Heart left ventricle (tissue), 16 donors: ENCODE measurements at regions not wholly inside any gene's neighbourhood (a gene's known extent, or its start where the extent isn't known, plus 50 kb on each side); places are given as distances from the start of the nearest gene placed in this dataset.
"Not testable (repeated sequence)": the region's sequence is repeated elsewhere in the genome, so short reads cannot be mapped to it uniquely, and the experiment has no call there.

Experiments
- ATAC-seq, 4 donors: fragments of 200-7000 bp; cut with Tn5 transposase; one replicate each; pipeline ENCODE4 v1.9.1; 2020 to 2022; ENCODE audit warnings: moderate library complexity in 4 of 4, mild to moderate bottlenecking in 3 of 4, moderate number of reproducible peaks in 1 of 4
- DNase-seq, 5 donors: peaks; one replicate each; pipeline ENCODE4 v3.0.0-alpha.2; 2020
- H3K27ac ChIP-seq, 12 donors: fragments of 200-600 bp; sonication (generic) in 4 of 12; one replicate each; pipeline versions ENCODE4 v1.5.0 to v1.8.0; 2016 to 2022; ENCODE audit warnings: mild to moderate bottlenecking in 2 of 12
- H3K27me3 ChIP-seq, 9 donors: fragments of 200-600 bp; sonication (generic) in 2 of 9; one replicate each; pipeline versions ENCODE4 v1.5.1 to v1.8.0; 2016 to 2022; ENCODE audit warnings: mild to moderate bottlenecking in 3 of 9
- H3K36me3 ChIP-seq, 9 donors: fragments of 200-600 bp; sonication (generic) in 2 of 9; one replicate each; pipeline versions ENCODE4 v1.5.0 to v1.8.0; 2018 to 2022; ENCODE audit warnings: mild to moderate bottlenecking in 2 of 9
- H3K4me1 ChIP-seq, 12 donors: fragments of 200-600 bp; sonication (generic) in 4 of 12; one replicate each; pipeline versions ENCODE4 v1.5.0 to v1.8.0; 2016 to 2022; ENCODE audit warnings: mild to moderate bottlenecking in 3 of 12
- H3K4me3 ChIP-seq, 12 donors: fragments of 200-600 bp; sonication (generic) in 4 of 12; one replicate each; pipeline versions ENCODE4 v1.5.0 to v1.8.0; 2017 to 2022; ENCODE audit warnings: mild to moderate bottlenecking in 9 of 12, moderate library complexity in 4 of 12
- H3K9me3 ChIP-seq, 12 donors: fragments of 200-600 bp; sonication (generic) in 4 of 12; one replicate each; pipeline versions ENCODE4 v1.5.0 to v1.8.0; 2016 to 2022; ENCODE audit warnings: mild to moderate bottlenecking in 1 of 12
- POLR2A ChIP-seq, 2 donors: fragments of 450-650 bp; IDR thresholded peaks; one replicate each; pipeline ENCODE4 v1.6.1; 2017; ENCODE audit warnings: antibody characterized with exemption in 2 of 2, mild to moderate bottlenecking in 2 of 2, moderate library complexity in 2 of 2
- WGBS, 4 donors: extraction: QIAGEN DNeasy Blood & Tissue Kit in 2 of 4; methylation state at CpG; one replicate each; pipeline versions ENCODE4 v1.1.5 to v1.1.7; 2013 to 2018; 5-methylcytosine and 5-hydroxymethylcytosine counted together
- intact Hi-C, 10 donors: fragments of 100-400 bp; cut with DNase I; formaldehyde crosslinking; loops; one replicate each; pipeline versions ENCODE4 v1.11.1 to v1.14.2; 2022
- TF ChIP-seq, protein P1 (sequence below), 12 donors: fragments of 200-600 bp; sonication (generic) in 4 of 12; IDR thresholded peaks; one replicate each; pipeline versions ENCODE4 v1.5.0 to v1.8.0; 2018 to 2022; ENCODE audit warnings: antibody characterized with exemption in 12 of 12, mild to moderate bottlenecking in 5 of 12
- donor health status: ischemic (EF 13 %, LVEDD 7.1; RV severe dilation, severe dysfunction).
- donor health status: healthy with polysubstance abuse.
- donor health status: DM: no; HTN: yes; CAD: no.
- donor health status: DM: no; HTN: no; CAD: no.
- donor health status: ischemic (EF 25% LVEDD 6.9; RV normal size, moderate dysfunction).
- donor health status: ischemic (EF 25% LVEDD 5.7; RV mildly dilated, moderate dysfunction).
- donor health status: healthy.
- donor health status: DM: yes; HTN: yes; CAD: no.
- donor health status: ischemic (EF 35%, LVEDD 5.7; RV mildly dilated, moderate dysfunction).
- donor health status: nonischemic (EF 11% LVEDD 7.7; RV severe dilation, severe dysfunction).
- donor health status: DM: yes; HTN: yes; CAD: no.
- donor health status: PGD.
- donor health status: ischemic (EF 29% LVEDD 5.4; RV normal size, mild dysfunction).
- donor health status: nonischemic (EF 23%, LVEDD 6.1; RV moderate dilation, normal function).

GRCh38 chr10:37442882-37443281 lies 317.5 kb downstream of the ANKRD30A start:
- ATAC-seq (no peak), DNase-seq (no peak)
- Histone ChIP-seq H3K27me3 (no peaks in the 10 kb centered on the region), H3K4me1 (no peaks in the 10 kb centered on the region), H3K27ac (no peak overlapping the region), H3K9me3 (peaks cover 0 to 2% (median 0%) of the 10 kb centered on the region in 12 donors), H3K36me3 (no peaks in the 10 kb centered on the region), H3K4me3 (no peak overlapping the region)
- 49 to 59% (median 53%) methylated on average over 2 of the region's 2 CpGs for WGBS, 4 donors
- TF ChIP-seq POLR2A (IDR thresholded peaks at IDR 0.05) = no peak
- TF ChIP-seq, protein P1, sequence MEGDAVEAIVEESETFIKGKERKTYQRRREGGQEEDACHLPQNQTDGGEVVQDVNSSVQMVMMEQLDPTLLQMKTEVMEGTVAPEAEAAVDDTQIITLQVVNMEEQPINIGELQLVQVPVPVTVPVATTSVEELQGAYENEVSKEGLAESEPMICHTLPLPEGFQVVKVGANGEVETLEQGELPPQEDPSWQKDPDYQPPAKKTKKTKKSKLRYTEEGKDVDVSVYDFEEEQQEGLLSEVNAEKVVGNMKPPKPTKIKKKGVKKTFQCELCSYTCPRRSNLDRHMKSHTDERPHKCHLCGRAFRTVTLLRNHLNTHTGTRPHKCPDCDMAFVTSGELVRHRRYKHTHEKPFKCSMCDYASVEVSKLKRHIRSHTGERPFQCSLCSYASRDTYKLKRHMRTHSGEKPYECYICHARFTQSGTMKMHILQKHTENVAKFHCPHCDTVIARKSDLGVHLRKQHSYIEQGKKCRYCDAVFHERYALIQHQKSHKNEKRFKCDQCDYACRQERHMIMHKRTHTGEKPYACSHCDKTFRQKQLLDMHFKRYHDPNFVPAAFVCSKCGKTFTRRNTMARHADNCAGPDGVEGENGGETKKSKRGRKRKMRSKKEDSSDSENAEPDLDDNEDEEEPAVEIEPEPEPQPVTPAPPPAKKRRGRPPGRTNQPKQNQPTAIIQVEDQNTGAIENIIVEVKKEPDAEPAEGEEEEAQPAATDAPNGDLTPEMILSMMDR (IDR thresholded peaks at IDR 0.05) = no peak
- intact Hi-C loops = no loop called here

DNA sequence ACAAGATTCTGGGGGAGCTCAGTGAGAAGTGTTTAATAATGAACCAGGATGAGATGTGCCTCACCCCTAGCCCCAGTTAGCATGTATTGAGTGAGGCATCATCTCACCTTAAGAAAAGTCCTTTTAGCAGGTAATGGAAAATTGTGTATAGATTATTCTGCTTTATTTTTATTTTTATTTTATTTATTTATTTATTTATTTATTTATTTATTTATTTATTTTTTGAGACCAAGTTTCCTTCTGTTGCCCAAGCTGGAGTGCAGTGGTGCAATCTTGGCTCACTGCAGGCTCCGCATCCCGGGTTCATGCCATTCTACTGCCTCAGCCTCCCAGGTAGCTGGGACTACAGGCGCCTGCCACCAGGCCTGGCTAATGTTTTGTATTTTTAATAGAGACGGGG lies 315.8 kb downstream of the ANKRD30A start:
- ATAC-seq, H3K9me3 ChIP-seq, H3K4me3 ChIP-seq, DNase-seq, H3K27ac ChIP-seq, H3K36me3 ChIP-seq, H3K4me1 ChIP-seq, intact Hi-C loops, H3K27me3 ChIP-seq: not testable (repeated sequence)
- 85 to 91% (median 86%) methylated on average over 4 of the region's 4 CpGs for WGBS, 4 donors

- DNase-seq (no peak), ATAC-seq (no peak)
- no peaks in the 10 kb centered on the region for H3K36me3 ChIP-seq
- no peaks in the 10 kb centered on the region for H3K27me3 ChIP-seq
- intact Hi-C loops = loop anchor here in 7 of 10 donors (10.0 kb wide), 2 partner anchors 55 to 315 kb away; no protein-coding TSS in a partner anchor
- 42 to 61% (median 53%) methylated on average over 2 of the region's 2 CpGs for WGBS, 4 donors
- no peak for TF ChIP-seq POLR2A (IDR thresholded peaks at IDR 0.05)
- TF ChIP-seq, protein P1 (IDR thresholded peaks at IDR 0.05) = no peak
- H3K9me3 ChIP-seq = no peaks in the 10 kb centered on the region
- H3K27ac ChIP-seq = no peak overlapping the region
- no peak overlapping the region for H3K4me3 ChIP-seq
- H3K4me1 ChIP-seq = no peaks in the 10 kb centered on the region
Observed at GRCh38 chr10:37439826-37440225, 314.4 kb downstream of the ANKRD30A start.

DNA sequence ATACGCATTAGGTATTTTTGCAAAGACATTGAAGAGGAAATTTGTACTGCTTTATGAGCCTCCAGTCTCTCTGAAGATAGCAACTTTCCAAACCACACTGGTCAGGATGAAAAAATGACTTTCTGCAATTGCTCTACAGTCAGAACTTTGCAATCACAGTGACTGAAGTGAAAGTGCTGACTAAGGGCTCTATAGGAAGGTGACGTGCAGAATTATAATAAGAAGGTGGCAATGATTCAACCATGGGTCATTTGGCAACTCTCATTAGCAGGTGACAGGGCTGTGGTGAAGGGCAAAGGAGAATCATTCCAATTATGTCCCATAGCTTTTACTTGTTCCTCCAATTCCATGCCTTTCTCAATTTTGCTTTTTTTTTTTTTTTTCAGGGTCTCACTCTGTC lies 311.0 kb downstream of the ANKRD30A start:
- Histone ChIP-seq H3K4me3 (no peak overlapping the region), H3K36me3 (no peaks in the 10 kb centered on the region), H3K9me3 (no peaks in the 10 kb centered on the region), H3K27ac (no peak overlapping the region), H3K4me1 (no peaks in the 10 kb centered on the region), H3K27me3 (peaks cover 0 to 3% (median 0%) of the 10 kb centered on the region in 9 donors)
- no peak for ATAC-seq
- DNase-seq = no peak
- intact Hi-C loops = loop anchor here in 7 of 10 donors (10.0 kb wide), 2 partner anchors 58 to 318 kb away; no protein-coding TSS in a partner anchor
- TF ChIP-seq POLR2A (IDR thresholded peaks at IDR 0.05) = no peak
- TF ChIP-seq, protein P1 (IDR thresholded peaks at IDR 0.05) = no peak
- WGBS, 4 donors = 56 to 73% (median 63%) methylated on average over 2 of the region's 2 CpGs

- TF ChIP-seq, protein P1 (IDR thresholded peaks at IDR 0.05) = peak in 9 of 12 donors; percentile 13 to 48 (median 34)
- no peak for TF ChIP-seq POLR2A (IDR thresholded peaks at IDR 0.05)
- peaks cover 0 to 6% (median 0%) of the 10 kb centered on the region in 9 donors for H3K27me3 ChIP-seq
- H3K9me3 ChIP-seq = no peaks in the 10 kb centered on the region
- no peak overlapping the region for H3K27ac ChIP-seq
- no peak overlapping the region for H3K4me3 ChIP-seq
- intact Hi-C loops = loop anchor here in 8 of 10 donors (2.0 to 10.0 kb wide), 3 partner anchors 61 to 321 kb away; no protein-coding TSS in a partner anchor
- no peaks in the 10 kb centered on the region for H3K36me3 ChIP-seq
- 34 to 48% (median 39%) methylated on average over 2 of the region's 2 CpGs for WGBS, 4 donors
- DNase-seq (no peak), ATAC-seq (no peak)
- no peaks in the 10 kb centered on the region for H3K4me1 ChIP-seq
Observed at GRCh38 chr10:37434091-37434490, 308.7 kb downstream of the ANKRD30A start.
